Liver (tissue), 8 donors: ENCODE measurements at regions not wholly inside any gene's neighbourhood (a gene's known extent, or its start where the extent isn't known, plus 50 kb on each side); places are given as distances from the start of the nearest gene placed in this dataset.

Experiments
- DNase-seq: peaks from one replicate; pipeline ENCODE4 v3.0.0-alpha.2; 2017; ENCODE audit warnings: low spot score
- H3K27ac ChIP-seq, 2 donors: one replicate each; pipeline ENCODE4 v1.7.0; 2013; ENCODE audit warnings: inconsistent platforms in 2 of 2, low read length in 2 of 2, control low read depth in 1 of 2, low read depth in 1 of 2, mild to moderate bottlenecking in 1 of 2
- H3K27me3 ChIP-seq, 4 donors: one replicate each; pipeline versions ENCODE4 v1.6.1 to v1.7.0; 2013; ENCODE audit warnings: low read length in 3 of 4, inconsistent platforms in 1 of 4, mild to moderate bottlenecking in 1 of 4, moderate library complexity in 1 of 4; ENCODE audit not compliant: control insufficient read depth in 4 of 4, insufficient read depth in 4 of 4
- H3K36me3 ChIP-seq, 4 donors: one replicate each; pipeline versions ENCODE4 v1.6.1 to v1.7.0; 2013; ENCODE audit warnings: low read length in 3 of 4, mild to moderate bottlenecking in 3 of 4, low read depth in 1 of 4, moderate library complexity in 1 of 4; ENCODE audit not compliant: control insufficient read depth in 4 of 4, insufficient read depth in 3 of 4
- H3K4me1 ChIP-seq, 4 donors: one replicate each; pipeline versions ENCODE4 v1.6.1 to v1.7.0; 2013; ENCODE audit warnings: low read length in 3 of 4, mild to moderate bottlenecking in 3 of 4, moderate library complexity in 1 of 4; ENCODE audit not compliant: control insufficient read depth in 4 of 4, insufficient read depth in 4 of 4
- H3K4me3 ChIP-seq, 3 donors: one replicate each; pipeline versions ENCODE4 v1.6.1 to v1.7.0; 2013; ENCODE audit warnings: low read length in 3 of 3, control low read depth in 1 of 3, low read depth in 1 of 3, mild to moderate bottlenecking in 1 of 3
- H3K9ac ChIP-seq, 2 donors: one replicate each; pipeline ENCODE4 v1.7.0; 2013; ENCODE audit warnings: low read length in 2 of 2, mild to moderate bottlenecking in 2 of 2, moderate library complexity in 2 of 2, control low read depth in 1 of 2, low read depth in 1 of 2
- H3K9me3 ChIP-seq, 4 donors: one replicate each; pipeline versions ENCODE4 v1.6.1 to v1.7.0; 2013; ENCODE audit warnings: low read length in 3 of 4; ENCODE audit not compliant: control insufficient read depth in 4 of 4
- EGR1 ChIP-seq, 2 donors: IDR thresholded peaks; 2 replicates each; pipeline ENCODE4 v1.6.1; 2016 to 2018; ENCODE audit warnings: antibody characterized with exemption in 2 of 2, low read depth in 2 of 2
- FOXA1 ChIP-seq: IDR thresholded peaks from 2 replicates; pipeline ENCODE4 v1.6.1; 2016; ENCODE audit warnings: antibody characterized with exemption
- FOXA2 ChIP-seq: IDR thresholded peaks from 2 replicates; pipeline ENCODE4 v1.6.1; 2016; ENCODE audit warnings: antibody characterized with exemption
- GABPA ChIP-seq, 2 donors: IDR thresholded peaks in 1 of 2; conservative IDR thresholded peaks in 1 of 2; 2 replicates each; pipeline ENCODE4 v1.6.1; 2016; ENCODE audit warnings: antibody characterized with exemption in 2 of 2, mild to moderate bottlenecking in 1 of 2, moderate library complexity in 1 of 2
- HNF4A ChIP-seq, 2 donors: conservative IDR thresholded peaks; 2 replicates each; pipeline ENCODE4 v1.6.1; 2016; ENCODE audit warnings: antibody characterized with exemption in 2 of 2, mild to moderate bottlenecking in 2 of 2
- HNF4G ChIP-seq: IDR thresholded peaks from 2 replicates; pipeline ENCODE4 v1.6.1; 2016; ENCODE audit warnings: antibody characterized with exemption
- JUND ChIP-seq, 2 donors: IDR thresholded peaks; 2 replicates each; pipeline ENCODE4 v1.6.1; 2016; ENCODE audit warnings: antibody characterized with exemption in 2 of 2
- NR2F2 ChIP-seq: IDR thresholded peaks from 2 replicates; pipeline ENCODE4 v1.6.1; 2016; ENCODE audit warnings: antibody characterized with exemption
- RAD21 ChIP-seq, 2 donors: IDR thresholded peaks; 2 replicates each; pipeline ENCODE4 v1.6.1; 2016; ENCODE audit warnings: antibody characterized with exemption in 2 of 2, mild to moderate bottlenecking in 2 of 2
- RXRA ChIP-seq, 2 donors: IDR thresholded peaks; 2 replicates each; pipeline ENCODE4 v1.6.1; 2017 to 2018; ENCODE audit warnings: antibody characterized with exemption in 2 of 2, mild to moderate bottlenecking in 1 of 2
- SP1 ChIP-seq: IDR thresholded peaks from 2 replicates; pipeline ENCODE4 v1.6.1; 2018; ENCODE audit warnings: antibody characterized with exemption, mild to moderate bottlenecking
- TAF1 ChIP-seq: conservative IDR thresholded peaks from 2 replicates; pipeline ENCODE4 v1.6.1; 2016; ENCODE audit warnings: antibody characterized with exemption, mild to moderate bottlenecking
- YY1 ChIP-seq: IDR thresholded peaks from 2 replicates; pipeline ENCODE4 v1.6.1; 2016; ENCODE audit warnings: antibody characterized with exemption, mild to moderate bottlenecking
- WGBS: extraction: QIAGEN DNeasy Blood & Tissue Kit; methylation state at CpG from one replicate; pipeline ENCODE4 v1.1.7; 2013; 5-methylcytosine and 5-hydroxymethylcytosine counted together
- TF ChIP-seq, protein P1 (sequence below): IDR thresholded peaks from 2 replicates; pipeline ENCODE4 v1.6.1; 2016; ENCODE audit warnings: antibody characterized with exemption
- TF ChIP-seq, protein P2 (sequence below): IDR thresholded peaks from 2 replicates; pipeline ENCODE4 v1.6.1; 2016; ENCODE audit warnings: antibody characterized with exemption
- TF ChIP-seq, protein P3 (sequence below): IDR thresholded peaks from 2 replicates; pipeline ENCODE4 v1.6.1; 2016; ENCODE audit warnings: antibody characterized with exemption, mild to moderate bottlenecking
- TF ChIP-seq, protein P4 (sequence below): IDR thresholded peaks from 2 replicates; pipeline ENCODE4 v1.6.1; 2016; ENCODE audit warnings: antibody characterized with exemption
- TF ChIP-seq, protein P5 (sequence below): fragments of 150-350 bp; IDR thresholded peaks from 2 replicates; pipeline ENCODE4 v1.5.1; 2017; ENCODE audit warnings: improper control_type of control experiment, low read depth, low read length; ENCODE audit not compliant: missing input control
- donor health status: healthy.
- donor health status: healthy.
- donor health status: healthy.
- donor health status: healthy.
- donor health status: healthy.

DNA sequence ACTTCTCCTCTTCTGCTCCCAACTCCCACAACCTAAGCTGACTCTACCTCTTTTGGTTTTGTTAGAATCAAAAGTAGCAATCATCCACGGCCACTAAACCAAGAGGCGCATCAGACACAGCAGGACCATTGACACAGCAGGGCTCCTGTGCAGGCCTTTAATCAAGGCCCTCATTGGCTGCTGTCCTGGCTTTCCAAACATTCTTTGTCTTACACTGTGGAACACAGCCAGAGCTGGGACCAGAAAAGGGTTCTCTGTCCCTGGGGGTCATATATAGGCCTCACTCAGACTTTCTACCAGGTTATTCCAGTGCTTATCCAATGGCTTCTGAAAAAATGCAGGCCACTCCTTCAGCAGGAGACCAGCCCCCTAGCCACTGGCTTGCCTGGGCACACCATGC lies 212.7 kb upstream of the NTM start:
- no peaks in the 10 kb centered on the region for H3K4me1 ChIP-seq
- no peak overlapping the region for H3K9ac ChIP-seq
- H3K9me3 ChIP-seq: no peaks in the 10 kb centered on the region
- H3K27ac ChIP-seq: no peak overlapping the region
- DNase-seq: no peak
- 93% methylated on average over 2 of the region's 2 CpGs for WGBS
- TF ChIP-seq SP1: no peak
- TF ChIP-seq TAF1: no peak
- TF ChIP-seq FOXA1: no peak
- no peak for TF ChIP-seq GABPA (IDR thresholded peaks at IDR 0.05 in 1 of 2, conservative IDR thresholded peaks at IDR 0.05 in 1 of 2)
- no peaks in the 10 kb centered on the region for H3K36me3 ChIP-seq
- no peaks in the 10 kb centered on the region for H3K27me3 ChIP-seq
- no peak overlapping the region for H3K4me3 ChIP-seq

DNA sequence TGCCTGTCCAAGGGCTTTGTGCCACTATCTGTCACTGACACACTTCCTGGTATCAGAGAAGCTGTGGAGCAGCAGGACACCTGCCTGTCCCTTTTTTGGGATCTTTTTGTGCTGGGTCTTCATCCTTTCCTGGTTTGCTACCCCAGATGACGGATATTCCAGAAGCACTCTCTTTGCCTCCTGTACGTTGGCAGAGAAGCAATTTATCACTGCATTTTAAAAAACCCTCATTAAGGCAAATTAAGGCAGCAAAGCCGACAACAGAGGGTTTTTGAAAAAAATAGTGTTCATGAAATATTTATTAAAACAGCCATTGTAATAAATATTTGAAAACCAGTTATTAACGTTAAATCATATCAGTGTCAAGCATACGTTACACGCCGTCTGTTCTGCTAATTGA lies 209.6 kb upstream of the NTM start:
- no peaks in the 10 kb centered on the region for H3K4me1 ChIP-seq
- TF ChIP-seq RXRA (IDR thresholded peaks at IDR 0.05) (no peak), EGR1 (IDR thresholded peaks at IDR 0.05; ENCODE audit: low read depth in 2 of 2) (no peak), FOXA2 (no peak)
- H3K9ac ChIP-seq: no peak overlapping the region
- H3K4me3 ChIP-seq: no peak overlapping the region
- WGBS: 65% methylated on average over 7 of the region's 7 CpGs
- H3K27me3 ChIP-seq: no peaks in the 10 kb centered on the region
- no peaks in the 10 kb centered on the region for H3K9me3 ChIP-seq
- H3K27ac ChIP-seq: no peak overlapping the region
- no peak for DNase-seq
- no peaks in the 10 kb centered on the region for H3K36me3 ChIP-seq

DNA sequence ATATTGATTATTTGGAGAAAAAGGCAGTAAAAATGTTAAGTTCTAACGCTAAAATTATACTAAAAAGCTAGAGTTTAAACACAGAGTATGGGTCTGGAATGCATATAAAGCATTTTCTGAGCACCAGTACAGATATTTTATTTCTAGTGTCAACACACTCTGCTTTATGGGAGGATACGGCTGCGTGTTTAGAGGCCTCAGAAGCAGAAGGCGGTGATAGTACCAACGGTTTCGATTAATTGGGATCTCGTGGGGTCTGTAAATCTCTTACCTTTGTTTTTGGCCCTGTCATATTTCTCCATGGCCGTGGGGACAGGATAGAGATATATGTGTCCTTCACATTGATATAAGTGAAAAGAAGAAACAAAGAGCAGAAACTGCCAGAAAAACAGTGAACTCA lies 206.8 kb upstream of the NTM start:
- H3K36me3 ChIP-seq: no peaks in the 10 kb centered on the region
- 76% methylated on average over 8 of the region's 8 CpGs for WGBS
- no peak overlapping the region for H3K27ac ChIP-seq
- TF ChIP-seq RXRA (IDR thresholded peaks at IDR 0.05): no peak
- no peak for TF ChIP-seq HNF4A (conservative IDR thresholded peaks at IDR 0.05)
- no peak for TF ChIP-seq NR2F2
- TF ChIP-seq SP1: no peak
- TF ChIP-seq, protein P1, sequence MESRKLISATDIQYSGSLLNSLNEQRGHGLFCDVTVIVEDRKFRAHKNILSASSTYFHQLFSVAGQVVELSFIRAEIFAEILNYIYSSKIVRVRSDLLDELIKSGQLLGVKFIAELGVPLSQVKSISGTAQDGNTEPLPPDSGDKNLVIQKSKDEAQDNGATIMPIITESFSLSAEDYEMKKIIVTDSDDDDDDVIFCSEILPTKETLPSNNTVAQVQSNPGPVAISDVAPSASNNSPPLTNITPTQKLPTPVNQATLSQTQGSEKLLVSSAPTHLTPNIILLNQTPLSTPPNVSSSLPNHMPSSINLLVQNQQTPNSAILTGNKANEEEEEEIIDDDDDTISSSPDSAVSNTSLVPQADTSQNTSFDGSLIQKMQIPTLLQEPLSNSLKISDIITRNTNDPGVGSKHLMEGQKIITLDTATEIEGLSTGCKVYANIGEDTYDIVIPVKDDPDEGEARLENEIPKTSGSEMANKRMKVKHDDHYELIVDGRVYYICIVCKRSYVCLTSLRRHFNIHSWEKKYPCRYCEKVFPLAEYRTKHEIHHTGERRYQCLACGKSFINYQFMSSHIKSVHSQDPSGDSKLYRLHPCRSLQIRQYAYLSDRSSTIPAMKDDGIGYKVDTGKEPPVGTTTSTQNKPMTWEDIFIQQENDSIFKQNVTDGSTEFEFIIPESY: no peak
- TF ChIP-seq TAF1: no peak
- no peak for TF ChIP-seq RAD21 (IDR thresholded peaks at IDR 0.05)
- TF ChIP-seq HNF4G: no peak
- TF ChIP-seq, protein P2, sequence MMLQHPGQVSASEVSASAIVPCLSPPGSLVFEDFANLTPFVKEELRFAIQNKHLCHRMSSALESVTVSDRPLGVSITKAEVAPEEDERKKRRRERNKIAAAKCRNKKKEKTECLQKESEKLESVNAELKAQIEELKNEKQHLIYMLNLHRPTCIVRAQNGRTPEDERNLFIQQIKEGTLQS: no peak
- TF ChIP-seq, protein P3, sequence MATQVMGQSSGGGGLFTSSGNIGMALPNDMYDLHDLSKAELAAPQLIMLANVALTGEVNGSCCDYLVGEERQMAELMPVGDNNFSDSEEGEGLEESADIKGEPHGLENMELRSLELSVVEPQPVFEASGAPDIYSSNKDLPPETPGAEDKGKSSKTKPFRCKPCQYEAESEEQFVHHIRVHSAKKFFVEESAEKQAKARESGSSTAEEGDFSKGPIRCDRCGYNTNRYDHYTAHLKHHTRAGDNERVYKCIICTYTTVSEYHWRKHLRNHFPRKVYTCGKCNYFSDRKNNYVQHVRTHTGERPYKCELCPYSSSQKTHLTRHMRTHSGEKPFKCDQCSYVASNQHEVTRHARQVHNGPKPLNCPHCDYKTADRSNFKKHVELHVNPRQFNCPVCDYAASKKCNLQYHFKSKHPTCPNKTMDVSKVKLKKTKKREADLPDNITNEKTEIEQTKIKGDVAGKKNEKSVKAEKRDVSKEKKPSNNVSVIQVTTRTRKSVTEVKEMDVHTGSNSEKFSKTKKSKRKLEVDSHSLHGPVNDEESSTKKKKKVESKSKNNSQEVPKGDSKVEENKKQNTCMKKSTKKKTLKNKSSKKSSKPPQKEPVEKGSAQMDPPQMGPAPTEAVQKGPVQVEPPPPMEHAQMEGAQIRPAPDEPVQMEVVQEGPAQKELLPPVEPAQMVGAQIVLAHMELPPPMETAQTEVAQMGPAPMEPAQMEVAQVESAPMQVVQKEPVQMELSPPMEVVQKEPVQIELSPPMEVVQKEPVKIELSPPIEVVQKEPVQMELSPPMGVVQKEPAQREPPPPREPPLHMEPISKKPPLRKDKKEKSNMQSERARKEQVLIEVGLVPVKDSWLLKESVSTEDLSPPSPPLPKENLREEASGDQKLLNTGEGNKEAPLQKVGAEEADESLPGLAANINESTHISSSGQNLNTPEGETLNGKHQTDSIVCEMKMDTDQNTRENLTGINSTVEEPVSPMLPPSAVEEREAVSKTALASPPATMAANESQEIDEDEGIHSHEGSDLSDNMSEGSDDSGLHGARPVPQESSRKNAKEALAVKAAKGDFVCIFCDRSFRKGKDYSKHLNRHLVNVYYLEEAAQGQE: no peak
- no peak for TF ChIP-seq EGR1 (IDR thresholded peaks at IDR 0.05; ENCODE audit: low read depth in 2 of 2)
- TF ChIP-seq JUND (IDR thresholded peaks at IDR 0.05): no peak
- TF ChIP-seq, protein P4, sequence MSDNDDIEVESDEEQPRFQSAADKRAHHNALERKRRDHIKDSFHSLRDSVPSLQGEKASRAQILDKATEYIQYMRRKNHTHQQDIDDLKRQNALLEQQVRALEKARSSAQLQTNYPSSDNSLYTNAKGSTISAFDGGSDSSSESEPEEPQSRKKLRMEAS: no peak
- TF ChIP-seq FOXA1: no peak
- TF ChIP-seq, protein P5, sequence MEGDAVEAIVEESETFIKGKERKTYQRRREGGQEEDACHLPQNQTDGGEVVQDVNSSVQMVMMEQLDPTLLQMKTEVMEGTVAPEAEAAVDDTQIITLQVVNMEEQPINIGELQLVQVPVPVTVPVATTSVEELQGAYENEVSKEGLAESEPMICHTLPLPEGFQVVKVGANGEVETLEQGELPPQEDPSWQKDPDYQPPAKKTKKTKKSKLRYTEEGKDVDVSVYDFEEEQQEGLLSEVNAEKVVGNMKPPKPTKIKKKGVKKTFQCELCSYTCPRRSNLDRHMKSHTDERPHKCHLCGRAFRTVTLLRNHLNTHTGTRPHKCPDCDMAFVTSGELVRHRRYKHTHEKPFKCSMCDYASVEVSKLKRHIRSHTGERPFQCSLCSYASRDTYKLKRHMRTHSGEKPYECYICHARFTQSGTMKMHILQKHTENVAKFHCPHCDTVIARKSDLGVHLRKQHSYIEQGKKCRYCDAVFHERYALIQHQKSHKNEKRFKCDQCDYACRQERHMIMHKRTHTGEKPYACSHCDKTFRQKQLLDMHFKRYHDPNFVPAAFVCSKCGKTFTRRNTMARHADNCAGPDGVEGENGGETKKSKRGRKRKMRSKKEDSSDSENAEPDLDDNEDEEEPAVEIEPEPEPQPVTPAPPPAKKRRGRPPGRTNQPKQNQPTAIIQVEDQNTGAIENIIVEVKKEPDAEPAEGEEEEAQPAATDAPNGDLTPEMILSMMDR: no peak
- no peak for TF ChIP-seq FOXA2
- TF ChIP-seq YY1: no peak
- TF ChIP-seq GABPA (IDR thresholded peaks at IDR 0.05 in 1 of 2, conservative IDR thresholded peaks at IDR 0.05 in 1 of 2): no peak
- H3K9me3 ChIP-seq: no peaks in the 10 kb centered on the region
- no peaks in the 10 kb centered on the region for H3K4me1 ChIP-seq
- no peak for DNase-seq
- no peaks in the 10 kb centered on the region for H3K27me3 ChIP-seq
- no peak overlapping the region for H3K9ac ChIP-seq
- no peak overlapping the region for H3K4me3 ChIP-seq
